ENCODE measurements at regions not wholly inside any gene's neighbourhood (a gene's known extent, or its start where the extent isn't known, plus 50 kb on each side); places are given as distances from the start of the nearest gene placed in this dataset.

- TF ChIP-seq CTCF (IDR thresholded peaks at IDR 0.05): no peak
- no peak for TF ChIP-seq POLR2A (IDR thresholded peaks at IDR 0.05)
- no peak overlapping the region for H3K4me3 ChIP-seq
- DNase-seq: no peak
- no peaks in the 10 kb centered on the region for H3K4me1 ChIP-seq (replicated peaks in 1 of 2)
- H3K27ac ChIP-seq: no peak overlapping the region
- H3K27me3 ChIP-seq: no peaks in the 10 kb centered on the region
- no peaks in the 10 kb centered on the region for H3K9me3 ChIP-seq (replicated peaks in 1 of 3)
- intact Hi-C loops (cut with DNase I): no loop called here
- WGBS, 4 donors: 67 to 76% (median 73%) methylated on average over 2 of the region's 2 CpGs
- H3K36me3 ChIP-seq (replicated peaks in 1 of 2): no peaks in the 10 kb centered on the region
Measured at GRCh38 chr4:177196615-177197014, 113.1 kb upstream of the NEIL3 start.

- TF ChIP-seq CTCF (IDR thresholded peaks at IDR 0.05): no peak
- no peak for TF ChIP-seq POLR2A (IDR thresholded peaks at IDR 0.05)
- 61 to 78% (median 72%) methylated on average over 1 of the region's 1 CpG for WGBS, 4 donors
Measured at GRCh38 chr4:177201614-177202013, 108.1 kb upstream of the NEIL3 start.

GRCh38 chr4:177204126-177204525 is 105.5 kb upstream of the NEIL3 start:
- no peaks in the 10 kb centered on the region for H3K36me3 ChIP-seq (replicated peaks in 1 of 2)
- no peaks in the 10 kb centered on the region for H3K27me3 ChIP-seq
- 34 to 43% (median 40%) methylated on average over 2 of the region's 2 CpGs for WGBS, 4 donors
- no peak overlapping the region for H3K4me3 ChIP-seq
- no peaks in the 10 kb centered on the region for H3K4me1 ChIP-seq (replicated peaks in 1 of 2)
- intact Hi-C loops (cut with DNase I): no loop called here
- H3K9me3 ChIP-seq (replicated peaks in 1 of 3): no peaks in the 10 kb centered on the region
- no peak for DNase-seq
- H3K27ac ChIP-seq: no peak overlapping the region
- TF ChIP-seq POLR2A (IDR thresholded peaks at IDR 0.05): no peak
- no peak for TF ChIP-seq CTCF (IDR thresholded peaks at IDR 0.05)

More at GRCh38 chr4:177201614-177202013, 108.1 kb upstream of the NEIL3 start:
- Histone ChIP-seq H3K36me3 (replicated peaks in 1 of 2) (no peaks in the 10 kb centered on the region), H3K27me3 (no peaks in the 10 kb centered on the region), H3K27ac (no peak overlapping the region), H3K4me1 (replicated peaks in 1 of 2) (no peaks in the 10 kb centered on the region), H3K4me3 (no peak overlapping the region), H3K9me3 (replicated peaks in 1 of 3) (no peaks in the 10 kb centered on the region)
- intact Hi-C loops (cut with DNase I): no loop called here
- DNase-seq: no peak

- Histone ChIP-seq H3K36me3 (replicated peaks in 1 of 2) (no peaks in the 10 kb centered on the region), H3K4me3 (no peak overlapping the region), H3K9me3 (replicated peaks in 1 of 3) (no peaks in the 10 kb centered on the region), H3K4me1 (replicated peaks in 1 of 2) (no peaks in the 10 kb centered on the region), H3K27me3 (no peaks in the 10 kb centered on the region), H3K27ac (no peak overlapping the region)
- no peak for DNase-seq
- WGBS, 4 donors: 81 to 90% (median 88%) methylated on average over 5 of the region's 5 CpGs
- intact Hi-C loops (cut with DNase I): no loop called here
- TF ChIP-seq POLR2A (IDR thresholded peaks at IDR 0.05): no peak
- no peak for TF ChIP-seq CTCF (IDR thresholded peaks at IDR 0.05)
Measured at GRCh38 chr4:177214935-177215334, 94.7 kb upstream of the NEIL3 start.

Data from adrenal gland (tissue), 9 donors.